ACHN (cell line): ENCODE measurements at regions not wholly inside any gene's neighbourhood (a gene's known extent, or its start where the extent isn't known, plus 50 kb on each side); places are given as distances from the start of the nearest gene placed in this dataset.

Experiments used
- DNase-seq: peaks from one replicate; pipeline ENCODE4 v3.0.0-alpha.2; 2015
- in situ Hi-C: cut with HindIII; loops from 2 replicates; pipeline ENCODE4 v1.10.0; 2017; ENCODE audit warnings: low sequenced_read_pairs, low pct_ligation_motif_present, low pct_unique_long_range_greater_than_20kb

DNA sequence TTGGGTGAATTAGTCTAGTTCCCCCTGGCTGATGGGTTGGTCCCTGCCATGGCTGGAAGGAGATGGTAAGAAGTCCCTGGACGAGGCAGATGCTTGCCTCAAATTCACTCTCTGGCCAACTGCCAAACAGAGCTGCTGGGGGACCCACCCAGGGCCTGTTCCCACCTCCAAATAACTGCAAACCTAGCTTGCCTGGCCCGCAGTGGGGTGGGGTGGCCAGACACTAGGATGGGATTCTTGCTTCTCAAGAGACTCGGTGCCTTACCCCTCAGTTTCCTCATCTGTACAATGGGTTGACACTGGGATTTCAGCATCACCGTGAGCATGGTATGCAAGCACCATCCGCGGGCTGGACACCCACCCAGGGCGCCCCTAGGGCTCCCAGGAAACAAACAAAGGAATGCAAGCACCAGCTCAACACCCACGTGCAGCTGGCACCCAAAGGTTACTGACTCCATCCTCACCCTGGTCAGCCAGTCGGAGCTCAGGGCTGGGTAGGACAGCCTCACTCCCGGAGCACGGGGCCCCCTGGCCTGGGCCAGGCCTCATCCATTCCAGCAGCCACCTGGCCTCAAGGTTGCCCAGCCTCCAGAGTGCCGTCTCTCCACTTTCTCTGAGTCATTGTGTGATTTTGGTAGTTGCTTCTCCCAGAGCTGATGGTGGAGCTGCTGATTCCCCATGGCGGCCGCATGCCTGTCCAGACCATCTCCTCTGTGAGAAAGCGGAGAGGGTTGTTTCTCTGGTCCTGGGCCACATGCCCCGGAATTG lies 205.2 kb upstream of the RTL1 start:
- no peak for DNase-seq
- in situ Hi-C loops = no loop called here

GRCh38 chr14:101109347-101109638 lies 205.8 kb upstream of the RTL1 start:
- in situ Hi-C loops = no loop called here
- DNase-seq = no peak

DNA sequence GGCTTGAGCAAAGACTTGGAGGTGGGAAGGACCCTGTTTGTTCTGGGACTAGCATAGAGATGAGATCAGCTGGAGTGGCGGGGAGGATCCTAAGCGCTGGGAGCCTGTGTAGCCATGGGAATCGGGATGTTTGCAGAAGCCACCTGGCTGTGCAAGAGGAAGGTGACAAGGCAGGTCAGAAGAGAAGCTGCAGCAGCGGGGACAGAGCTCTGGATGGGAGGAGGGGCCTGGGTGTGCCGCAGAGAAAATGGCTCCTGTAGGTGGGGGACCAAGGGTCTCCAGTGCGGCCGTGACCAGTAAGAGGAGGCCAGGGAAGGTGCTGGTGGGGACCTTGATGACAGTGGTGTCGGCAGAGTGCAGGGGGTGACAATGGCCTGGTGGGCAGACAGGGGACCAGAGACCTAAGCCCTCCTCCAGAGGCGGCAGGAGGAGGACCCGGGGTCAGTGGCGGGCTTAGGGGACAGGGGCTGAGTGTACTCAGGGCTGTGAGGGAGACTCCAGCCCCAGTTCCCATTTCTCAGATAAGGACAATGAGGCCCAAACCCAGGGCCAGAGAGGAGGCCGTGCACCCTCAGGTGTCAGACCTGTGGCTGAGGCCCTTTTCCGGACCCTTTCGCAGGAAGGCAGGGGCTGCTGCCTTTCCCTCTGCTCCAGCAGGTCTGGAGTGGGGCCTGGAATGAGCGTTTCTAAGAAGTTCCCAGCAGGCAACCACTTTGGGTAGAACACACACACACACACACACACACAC lies 206.6 kb upstream of the RTL1 start:
- in situ Hi-C loops = no loop called here

DNA sequence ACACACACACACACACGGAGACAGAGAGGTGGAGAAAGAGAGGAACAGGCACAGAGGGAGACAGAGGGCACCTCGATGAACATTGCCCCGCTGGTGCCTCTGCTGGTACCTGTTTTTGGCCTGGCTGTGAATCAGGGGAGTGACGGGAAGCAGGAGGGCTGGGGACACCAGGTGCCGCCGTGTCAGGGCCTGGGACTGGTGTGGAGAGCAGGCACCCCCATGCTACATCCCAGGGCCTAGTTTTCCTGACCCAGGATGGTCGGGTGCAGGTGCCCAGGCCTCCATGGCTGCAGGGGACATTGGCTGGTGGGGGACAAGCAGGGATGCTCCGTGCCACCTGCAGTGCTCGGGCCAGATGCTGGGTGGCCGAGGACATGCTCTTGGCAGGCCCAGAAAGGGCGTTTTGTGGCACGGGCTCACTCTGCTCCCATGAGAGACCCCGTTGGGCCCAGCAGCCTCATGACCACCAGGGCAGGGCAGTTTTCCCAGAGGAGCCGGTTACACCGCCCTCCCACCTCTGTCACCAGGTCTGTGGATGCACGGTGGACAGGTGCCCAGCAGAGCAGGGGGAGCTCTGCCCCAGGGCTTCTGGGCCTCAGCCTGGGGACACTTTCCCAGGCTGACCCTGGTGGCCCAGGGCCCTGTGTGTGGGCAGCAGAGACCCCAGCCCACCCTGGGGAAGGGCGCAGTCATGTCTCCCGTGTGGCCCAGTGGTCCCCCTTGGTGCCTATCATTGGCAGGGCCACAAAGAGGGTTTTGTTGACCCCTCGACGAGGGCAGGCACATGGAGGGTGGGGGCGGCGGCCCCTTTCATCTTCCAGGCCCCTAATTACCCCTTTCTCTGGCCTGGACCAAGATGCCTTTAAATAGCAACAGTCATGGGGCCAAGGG lies 207.5 kb upstream of the RTL1 start:
- in situ Hi-C loops = no loop called here
- DNase-seq = no peak

More for the DNA sequence above, 206.6 kb upstream of the RTL1 start:
- no peak for DNase-seq

DNA sequence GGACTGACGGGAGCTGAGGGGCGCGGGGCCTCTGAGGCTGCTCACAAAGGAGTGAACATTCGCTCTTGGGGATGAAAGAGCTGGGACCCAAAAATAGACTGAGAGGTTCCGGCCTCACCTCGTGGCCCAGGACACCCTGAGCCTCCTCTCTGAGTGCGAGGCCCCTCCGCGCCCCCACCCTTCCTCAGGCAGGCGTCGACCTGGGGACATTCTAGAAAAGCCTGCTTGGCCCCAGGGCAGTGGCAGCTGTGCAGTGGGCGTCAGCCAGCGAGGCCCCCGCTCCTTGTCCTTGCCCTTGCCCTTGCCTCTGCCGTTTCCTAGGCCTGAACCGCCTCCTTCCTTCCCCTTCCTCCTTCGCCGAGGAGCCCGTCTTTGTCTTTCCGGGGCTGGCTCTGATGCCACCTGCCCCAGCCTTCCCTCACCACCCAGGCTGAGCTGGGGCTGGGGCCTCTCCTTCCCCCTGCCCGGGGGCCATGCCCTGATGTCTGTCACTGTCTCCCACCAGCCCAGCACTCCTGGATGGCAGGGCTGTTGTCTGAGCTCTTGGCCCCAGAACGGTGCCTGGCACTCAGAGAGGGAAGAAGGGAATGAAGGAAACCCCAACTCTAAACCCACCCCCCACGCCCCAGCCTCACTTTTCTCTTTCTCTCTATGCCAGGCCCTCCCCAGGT lies 208.2 kb upstream of the RTL1 start:
- no peak for DNase-seq
- in situ Hi-C loops = no loop called here

GRCh38 chr14:101112351-101113107 lies 209.0 kb upstream of the RTL1 start:
- in situ Hi-C loops = no loop called here
- DNase-seq = no peak

- DNase-seq = no peak
- in situ Hi-C loops = no loop called here
Observed at GRCh38 chr14:101113108-101113612, 209.6 kb upstream of the RTL1 start.

DNA sequence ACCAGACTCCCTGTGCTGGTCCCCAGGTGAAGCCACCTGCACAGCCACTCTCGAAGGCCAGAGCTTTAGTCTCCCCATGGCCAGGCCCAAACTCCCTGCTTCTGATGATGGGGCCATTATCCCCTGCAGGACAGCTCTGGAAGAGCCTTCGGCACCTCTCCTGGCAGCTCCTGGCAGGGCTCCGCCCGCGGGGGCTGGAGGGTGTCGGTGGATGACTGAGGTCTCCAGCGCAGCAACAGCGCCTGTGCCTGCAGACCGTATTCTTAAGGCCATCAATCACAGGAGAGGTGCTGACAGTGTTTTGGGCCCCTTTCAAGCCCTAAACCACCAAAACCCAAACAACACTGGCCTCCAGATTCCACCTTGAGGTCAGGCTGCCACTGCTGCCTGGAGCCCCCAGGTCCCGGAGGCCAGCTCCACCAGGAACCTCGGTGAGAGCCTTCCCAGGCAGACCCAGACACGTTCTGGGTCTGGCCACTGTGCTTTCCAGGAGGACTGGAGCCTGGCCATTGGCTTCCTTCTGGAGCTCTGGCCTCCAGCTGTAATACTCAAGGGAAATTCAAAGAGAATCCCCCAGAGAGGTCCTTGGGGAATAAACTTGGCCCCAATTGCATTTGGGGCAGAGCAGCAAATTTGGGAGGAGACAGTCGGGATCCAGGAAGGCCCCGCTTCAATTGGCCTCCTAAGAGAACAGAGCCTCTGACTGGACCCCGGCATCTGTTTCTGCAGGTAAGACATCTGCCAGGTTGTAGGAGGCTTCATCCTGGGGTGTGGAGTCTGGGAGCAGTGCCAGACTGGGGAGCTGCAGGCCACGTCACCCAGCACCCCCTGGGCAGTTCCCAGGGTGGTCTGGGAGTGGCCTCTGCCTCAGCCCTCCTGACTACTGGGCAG lies 210.6 kb upstream of the RTL1 start:
- in situ Hi-C loops = no loop called here
- DNase-seq = no peak

GRCh38 chr14:101114726-101115515 lies 211.4 kb upstream of the RTL1 start:
- DNase-seq = no peak
- in situ Hi-C loops = no loop called here

DNA sequence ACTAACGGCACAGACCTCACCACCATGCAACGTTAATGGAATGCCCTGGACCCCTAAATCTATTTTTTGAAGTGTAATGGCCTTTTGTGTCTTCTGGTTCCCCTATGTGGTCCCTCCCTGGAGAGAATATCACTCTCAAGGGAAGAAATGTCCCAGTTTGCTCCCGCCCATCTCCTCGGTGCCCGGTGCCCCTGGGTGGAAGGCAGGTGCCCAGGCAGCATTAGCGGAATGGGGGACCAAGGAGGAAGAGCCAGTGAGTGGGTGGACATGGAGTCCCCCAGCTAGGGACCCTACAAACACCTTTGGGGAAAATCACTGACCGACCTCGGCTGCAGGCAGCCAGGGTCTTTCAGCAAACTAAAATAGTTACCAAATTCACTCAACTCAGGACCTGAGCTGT lies 212.1 kb upstream of the RTL1 start:
- in situ Hi-C loops = no loop called here
- DNase-seq = no peak

DNA sequence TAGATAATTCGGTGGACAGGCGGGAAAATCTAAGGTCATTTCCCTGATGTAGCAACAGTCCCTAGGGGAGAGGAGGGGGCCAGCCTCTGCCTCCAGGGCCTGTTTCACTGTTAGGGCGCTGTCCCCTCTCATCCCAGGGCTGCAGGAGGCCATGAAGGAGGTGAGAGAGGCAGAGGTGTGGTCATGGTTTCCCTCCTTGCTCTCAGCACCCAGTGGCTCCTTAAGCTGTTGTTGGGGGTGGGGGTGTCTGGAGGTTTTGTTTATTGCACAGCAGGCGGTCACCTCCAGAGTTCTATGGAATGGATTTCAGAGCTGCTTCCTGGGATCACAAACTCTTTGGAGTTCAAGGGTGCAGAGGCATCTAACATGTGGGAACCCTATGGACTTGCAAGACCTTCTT lies 212.5 kb upstream of the RTL1 start:
- no peak for DNase-seq

GRCh38 chr14:101116486-101117130 lies 213.1 kb upstream of the RTL1 start:
- in situ Hi-C loops = no loop called here
- DNase-seq = no peak

More for the DNA sequence above, 212.5 kb upstream of the RTL1 start:
- in situ Hi-C loops = no loop called here

GRCh38 chr14:101117543-101117942 lies 214.0 kb upstream of the RTL1 start:
- in situ Hi-C loops = no loop called here
- no peak for DNase-seq

- in situ Hi-C loops = no loop called here
- no peak for DNase-seq
Observed at GRCh38 chr14:101118233-101118632, 214.7 kb upstream of the RTL1 start.

- DNase-seq = no peak
- in situ Hi-C loops = no loop called here
Observed at GRCh38 chr14:101118746-101119591, 215.4 kb upstream of the RTL1 start.
